C4-2B (cell line): ENCODE measurements at regions not wholly inside any gene's neighbourhood (a gene's known extent, or its start where the extent isn't known, plus 50 kb on each side); places are given as distances from the start of the nearest gene placed in this dataset.

Experiments
- CTCF ChIP-seq: fragments of 450-650 bp; conservative IDR thresholded peaks from 2 replicates; pipeline ENCODE4 v1.5.1; 2017; ENCODE audit warnings: mild to moderate bottlenecking
- ZFX ChIP-seq: fragments of 450-650 bp; IDR thresholded peaks from 2 replicates; pipeline ENCODE4 v1.6.1; 2017

DNA sequence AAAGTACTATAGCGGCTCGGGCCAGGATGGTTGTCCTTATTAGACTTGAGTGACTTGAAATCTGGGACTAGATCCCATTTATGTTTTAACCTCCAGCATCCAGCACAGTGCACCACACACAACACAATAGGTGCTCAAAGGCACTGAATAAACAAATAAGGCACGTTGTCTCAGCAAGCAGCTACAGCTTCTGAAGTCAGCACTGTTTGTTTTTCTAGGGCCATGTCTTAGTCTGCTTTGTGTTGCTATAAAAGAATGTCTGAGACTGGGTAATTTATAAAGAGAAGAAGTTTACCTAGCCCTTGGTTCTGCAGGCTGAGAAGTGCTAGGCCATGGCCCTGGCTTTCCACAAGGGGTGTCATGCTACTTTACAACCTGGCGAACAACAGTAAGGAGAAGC, 102.1 kb upstream of the LNX1 start:
- TF ChIP-seq CTCF (no peak), ZFX (no peak)
